ENCODE measurements at regions not wholly inside any gene's neighbourhood (a gene's known extent, or its start where the extent isn't known, plus 50 kb on each side); places are given as distances from the start of the nearest gene placed in this dataset.

- Histone ChIP-seq H3K4me2 (ENCODE audit: low read depth, low read length, poor library complexity, severe bottlenecking) (no peak overlapping the region), H3F3A (ENCODE audit: insufficient read depth) (no peaks in the 10 kb centered on the region), H3K9ac (ENCODE audit: low read length) (no peak overlapping the region), H3K9me3 (ENCODE audit: insufficient read depth, low read length) (no peaks in the 10 kb centered on the region), H3K27me3 (ENCODE audit: low read length) (no peaks in the 10 kb centered on the region), H3K27ac (ENCODE audit: low read depth, low read length) (no peak overlapping the region), H4K20me1 (ENCODE audit: low read depth, low read length) (no peaks in the 10 kb centered on the region), H3K4me3 (ENCODE audit: insufficient read depth, low read length, poor library complexity, severe bottlenecking) (no peak overlapping the region), H3K79me2 (ENCODE audit: insufficient read depth, low read length) (no peaks in the 10 kb centered on the region), H3K36me3 (ENCODE audit: low read length) (no peaks in the 10 kb centered on the region), H2AFZ (ENCODE audit: low read depth, low read length, severe bottlenecking) (no peak overlapping the region), H3K9me2 (replicated peaks; ENCODE audit: insufficient read depth, low read length) (no peaks in the 10 kb centered on the region)
- TF ChIP-seq EZH2phosphoT487 (conservative IDR thresholded peaks at IDR 0.05; ENCODE audit: low read length) (no peak), CTCF (IDR thresholded peaks at IDR 0.05; ENCODE audit: insufficient read depth, low read length, poor library complexity, severe bottlenecking) (no peak)
Measured at GRCh38 chr10:105540381-105540780, 899.3 kb downstream of the SORCS3 start.

GRCh38 chr10:105538874-105539273 is 897.8 kb downstream of the SORCS3 start:
- H3F3A ChIP-seq (ENCODE audit: insufficient read depth) = no peaks in the 10 kb centered on the region
- no peaks in the 10 kb centered on the region for H4K20me1 ChIP-seq (ENCODE audit: low read depth, low read length)
- no peaks in the 10 kb centered on the region for H3K79me2 ChIP-seq (ENCODE audit: insufficient read depth, low read length)
- H3K9me2 ChIP-seq (replicated peaks; ENCODE audit: insufficient read depth, low read length) = no peaks in the 10 kb centered on the region
- H3K27ac ChIP-seq (ENCODE audit: low read depth, low read length) = no peak overlapping the region
- no peaks in the 10 kb centered on the region for H3K27me3 ChIP-seq (ENCODE audit: low read length)
- H3K36me3 ChIP-seq (ENCODE audit: low read length) = no peaks in the 10 kb centered on the region
- TF ChIP-seq EZH2phosphoT487 (conservative IDR thresholded peaks at IDR 0.05; ENCODE audit: low read length) = no peak
- no peak for TF ChIP-seq CTCF (IDR thresholded peaks at IDR 0.05; ENCODE audit: insufficient read depth, low read length, poor library complexity, severe bottlenecking)
- H3K4me2 ChIP-seq (ENCODE audit: low read depth, low read length, poor library complexity, severe bottlenecking) = no peak overlapping the region
- H3K9me3 ChIP-seq (ENCODE audit: insufficient read depth, low read length) = no peaks in the 10 kb centered on the region
- no peak overlapping the region for H2AFZ ChIP-seq (ENCODE audit: low read depth, low read length, severe bottlenecking)
- no peak overlapping the region for H3K9ac ChIP-seq (ENCODE audit: low read length)
- no peak overlapping the region for H3K4me3 ChIP-seq (ENCODE audit: insufficient read depth, low read length, poor library complexity, severe bottlenecking)

GRCh38 chr10:105535478-105535877 is 894.4 kb downstream of the SORCS3 start:
- Histone ChIP-seq H3K4me3 (ENCODE audit: insufficient read depth, low read length, poor library complexity, severe bottlenecking) (no peak overlapping the region), H3F3A (ENCODE audit: insufficient read depth) (no peaks in the 10 kb centered on the region), H4K20me1 (ENCODE audit: low read depth, low read length) (no peaks in the 10 kb centered on the region), H3K9me2 (replicated peaks; ENCODE audit: insufficient read depth, low read length) (no peaks in the 10 kb centered on the region), H3K9ac (ENCODE audit: low read length) (no peak overlapping the region), H3K9me3 (ENCODE audit: insufficient read depth, low read length) (no peaks in the 10 kb centered on the region), H3K27me3 (ENCODE audit: low read length) (no peaks in the 10 kb centered on the region), H3K27ac (ENCODE audit: low read depth, low read length) (no peak overlapping the region), H3K79me2 (ENCODE audit: insufficient read depth, low read length) (no peaks in the 10 kb centered on the region), H2AFZ (ENCODE audit: low read depth, low read length, severe bottlenecking) (no peak overlapping the region), H3K36me3 (ENCODE audit: low read length) (no peaks in the 10 kb centered on the region), H3K4me2 (ENCODE audit: low read depth, low read length, poor library complexity, severe bottlenecking) (no peak overlapping the region)
- TF ChIP-seq CTCF (IDR thresholded peaks at IDR 0.05; ENCODE audit: insufficient read depth, low read length, poor library complexity, severe bottlenecking) (no peak), EZH2phosphoT487 (conservative IDR thresholded peaks at IDR 0.05; ENCODE audit: low read length) (no peak)
